ENCODE measurements at regions not wholly inside any gene's neighbourhood (a gene's known extent, or its start where the extent isn't known, plus 50 kb on each side); places are given as distances from the start of the nearest gene placed in this dataset.

DNA sequence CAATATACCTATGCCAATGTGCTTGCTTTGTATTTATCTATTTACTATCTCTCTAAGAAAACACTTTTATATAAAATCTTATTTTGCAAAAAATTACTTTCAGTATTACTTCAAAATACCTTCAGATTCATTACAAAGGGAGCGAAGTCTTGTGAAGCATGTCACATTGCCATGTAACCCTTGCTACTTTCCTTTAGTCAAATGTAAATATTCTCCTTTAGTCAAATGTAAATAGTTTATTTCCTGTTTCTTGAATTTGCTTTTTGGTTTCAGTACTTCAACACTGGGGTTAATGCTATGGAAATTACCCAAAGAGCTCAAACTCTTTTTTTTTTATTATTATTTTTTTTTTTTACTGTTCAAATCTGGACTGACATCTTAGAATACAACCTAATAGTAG is 383.3 kb downstream of the GRXCR1 start:
- TF ChIP-seq POLR2AphosphoS5 (IDR thresholded peaks at IDR 0.05; ENCODE audit: low read depth) = no peak
- TF ChIP-seq EZH2 (IDR thresholded peaks at IDR 0.05; ENCODE audit: low read depth, unreplicated experiment) = no peak
- TF ChIP-seq, protein P1, sequence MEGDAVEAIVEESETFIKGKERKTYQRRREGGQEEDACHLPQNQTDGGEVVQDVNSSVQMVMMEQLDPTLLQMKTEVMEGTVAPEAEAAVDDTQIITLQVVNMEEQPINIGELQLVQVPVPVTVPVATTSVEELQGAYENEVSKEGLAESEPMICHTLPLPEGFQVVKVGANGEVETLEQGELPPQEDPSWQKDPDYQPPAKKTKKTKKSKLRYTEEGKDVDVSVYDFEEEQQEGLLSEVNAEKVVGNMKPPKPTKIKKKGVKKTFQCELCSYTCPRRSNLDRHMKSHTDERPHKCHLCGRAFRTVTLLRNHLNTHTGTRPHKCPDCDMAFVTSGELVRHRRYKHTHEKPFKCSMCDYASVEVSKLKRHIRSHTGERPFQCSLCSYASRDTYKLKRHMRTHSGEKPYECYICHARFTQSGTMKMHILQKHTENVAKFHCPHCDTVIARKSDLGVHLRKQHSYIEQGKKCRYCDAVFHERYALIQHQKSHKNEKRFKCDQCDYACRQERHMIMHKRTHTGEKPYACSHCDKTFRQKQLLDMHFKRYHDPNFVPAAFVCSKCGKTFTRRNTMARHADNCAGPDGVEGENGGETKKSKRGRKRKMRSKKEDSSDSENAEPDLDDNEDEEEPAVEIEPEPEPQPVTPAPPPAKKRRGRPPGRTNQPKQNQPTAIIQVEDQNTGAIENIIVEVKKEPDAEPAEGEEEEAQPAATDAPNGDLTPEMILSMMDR (conservative IDR thresholded peaks at IDR 0.05; ENCODE audit: low read depth in 2 of 2) = no peak
- no peak for TF ChIP-seq ZNF331 (CRISPR knock-in tag; IDR thresholded peaks at IDR 0.05; ENCODE audit: low read depth)

Data from GM23338 (cell line).